GM18861 (cell line): ENCODE measurements at regions not wholly inside any gene's neighbourhood (a gene's known extent, or its start where the extent isn't known, plus 50 kb on each side); places are given as distances from the start of the nearest gene placed in this dataset.
"Not testable (repeated sequence)": the region's sequence is repeated elsewhere in the genome, so short reads cannot be mapped to it uniquely, and the experiment has no call there.

Experiments used
- ATAC-seq: cut with Tn5 transposase; IDR thresholded peaks from one replicate; pipeline ENCODE4 v1.9.1; 2021; ENCODE audit not compliant: unreplicated experiment

DNA sequence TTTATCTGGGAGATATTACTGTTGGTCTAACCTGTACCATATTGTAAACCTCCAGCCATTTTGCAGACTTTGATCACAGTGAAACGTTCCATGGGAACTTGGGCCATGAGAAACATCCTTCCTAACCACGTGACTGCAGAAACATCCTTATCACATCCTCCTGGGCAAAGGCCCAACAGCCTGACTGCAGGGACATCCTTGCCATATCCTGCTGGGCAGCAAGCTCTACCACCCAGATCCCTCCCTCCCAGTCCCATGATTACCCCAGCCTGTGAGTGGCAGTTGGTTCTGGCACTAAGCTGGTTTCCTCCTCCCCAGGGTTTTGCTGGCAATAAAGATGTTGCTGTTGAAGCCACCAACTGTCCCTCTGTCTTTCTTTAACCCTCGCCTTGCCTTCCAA is 201.2 kb downstream of the POTEC start:
- not testable (repeated sequence) for ATAC-seq

DNA sequence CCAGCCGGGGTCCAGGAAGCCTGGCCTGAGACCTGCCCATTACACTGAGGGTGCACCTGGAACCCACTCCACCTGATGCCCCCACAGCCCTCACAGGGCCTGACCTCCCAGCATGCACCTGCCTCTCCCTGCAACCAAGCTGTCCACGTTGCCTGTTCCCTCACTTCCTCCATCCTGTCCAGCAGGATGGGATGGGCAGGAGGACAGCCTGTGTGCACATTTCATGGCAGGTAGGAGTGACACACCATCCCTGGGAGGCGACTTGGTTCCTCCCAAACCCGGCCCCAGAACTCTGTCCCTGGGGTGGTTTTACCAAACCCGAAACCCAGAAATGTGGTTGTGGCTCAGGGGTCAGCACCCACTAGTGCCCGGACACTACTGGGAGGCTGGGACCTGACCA is 203.8 kb upstream of the ZNF519 start:
- not testable (repeated sequence) for ATAC-seq

DNA sequence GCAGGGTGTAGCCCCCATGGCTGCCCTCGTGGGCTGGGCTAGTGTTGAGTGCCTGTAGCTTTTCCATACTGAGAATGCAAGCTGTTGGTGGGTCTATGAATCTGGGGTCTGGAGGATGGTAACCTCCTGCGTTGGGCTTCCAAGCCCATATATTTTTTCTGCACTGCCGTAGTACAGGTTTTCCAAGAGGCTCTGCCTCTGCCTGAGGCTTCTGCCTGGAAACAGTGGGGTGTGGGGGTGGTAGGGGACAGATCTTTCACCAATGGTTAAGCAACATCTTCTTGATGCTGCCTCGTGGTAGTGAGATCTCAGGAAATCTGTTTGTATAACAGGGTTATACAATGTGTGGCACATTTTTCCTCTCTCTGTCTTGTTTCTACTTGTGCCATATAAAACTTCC is 189.0 kb upstream of the ZNF519 start:
- not testable (repeated sequence) for ATAC-seq

DNA sequence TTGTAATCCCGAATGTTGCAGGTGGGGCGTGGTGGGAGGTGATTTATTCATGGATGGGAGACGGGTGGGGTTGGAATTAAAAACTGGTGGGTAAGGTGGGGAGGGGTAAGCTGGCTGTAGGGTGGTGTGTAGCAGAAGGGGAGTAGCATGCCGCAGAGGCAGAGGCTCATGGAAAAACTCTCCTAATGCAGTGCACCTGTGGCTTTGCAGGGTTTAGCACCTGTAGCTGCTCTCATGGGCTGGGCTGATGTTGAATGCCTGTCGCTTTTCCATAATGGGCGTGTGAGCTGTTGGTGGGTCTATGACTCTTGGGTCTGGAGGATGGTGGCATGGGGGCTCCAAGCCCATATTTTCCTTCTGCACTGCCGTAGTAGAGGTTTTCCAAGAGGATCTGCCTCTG is 169.0 kb upstream of the ZNF519 start:
- ATAC-seq = not testable (repeated sequence)

DNA sequence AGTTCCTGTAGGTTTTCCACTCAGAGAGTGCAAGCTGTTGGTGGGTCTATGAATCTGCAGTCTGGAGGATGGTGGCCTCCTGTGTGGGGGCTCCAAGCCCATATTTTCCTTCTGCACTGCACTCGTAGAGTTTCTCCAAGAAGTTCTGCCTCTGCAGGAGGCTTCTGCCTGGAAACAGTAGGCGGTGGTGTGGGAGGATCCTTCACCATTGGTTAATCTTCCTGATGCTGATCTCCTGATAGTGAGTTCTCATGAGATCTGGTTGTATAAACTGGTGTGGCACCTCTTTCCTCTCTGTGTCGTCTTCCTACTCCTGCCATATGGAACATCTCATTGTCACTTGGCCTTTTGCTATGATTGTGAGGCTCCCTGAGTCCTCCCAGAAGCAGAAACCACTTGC is 162.8 kb upstream of the ZNF519 start:
- not testable (repeated sequence) for ATAC-seq

DNA sequence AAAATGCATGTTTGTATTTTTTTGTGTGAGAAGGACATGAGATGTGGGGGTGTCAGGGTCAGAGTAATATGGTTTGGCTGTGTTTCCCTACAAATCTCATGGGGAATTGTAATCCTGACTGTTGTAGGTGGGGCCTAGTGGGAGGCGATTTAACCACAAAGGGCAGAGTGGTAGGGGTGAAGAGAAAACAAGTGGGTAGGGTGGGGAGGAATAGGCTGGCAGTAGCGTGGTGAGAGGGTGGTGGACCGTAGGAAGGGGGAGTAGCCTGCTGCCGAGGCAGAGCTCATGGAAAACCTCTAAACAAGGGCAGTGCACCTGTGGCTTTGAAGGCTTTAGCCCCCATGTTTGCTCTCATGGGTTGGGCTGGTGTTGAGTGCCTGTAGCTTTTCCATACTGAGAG is 152.8 kb upstream of the ZNF519 start:
- no peak for ATAC-seq

DNA sequence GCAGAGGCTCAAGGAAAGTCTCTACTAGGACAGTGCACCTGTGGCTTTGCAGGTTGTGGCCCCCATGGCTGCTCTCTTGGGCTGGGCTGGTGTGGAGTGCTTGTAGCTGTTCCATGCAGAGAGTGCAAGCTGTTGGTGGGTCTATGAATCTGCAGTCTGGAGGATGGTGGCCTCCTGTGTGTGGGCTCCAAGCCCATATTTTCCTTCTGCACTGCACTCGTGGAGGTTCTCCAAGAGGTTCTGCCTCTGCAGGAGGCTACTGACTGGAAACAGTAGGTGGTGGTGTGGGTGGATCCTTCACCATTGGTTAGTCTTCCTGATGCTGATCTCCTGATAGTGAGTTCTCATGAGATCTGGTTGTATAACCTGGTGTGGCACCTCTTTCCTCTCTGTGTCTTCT is 143.2 kb upstream of the ZNF519 start:
- ATAC-seq = not testable (repeated sequence)

DNA sequence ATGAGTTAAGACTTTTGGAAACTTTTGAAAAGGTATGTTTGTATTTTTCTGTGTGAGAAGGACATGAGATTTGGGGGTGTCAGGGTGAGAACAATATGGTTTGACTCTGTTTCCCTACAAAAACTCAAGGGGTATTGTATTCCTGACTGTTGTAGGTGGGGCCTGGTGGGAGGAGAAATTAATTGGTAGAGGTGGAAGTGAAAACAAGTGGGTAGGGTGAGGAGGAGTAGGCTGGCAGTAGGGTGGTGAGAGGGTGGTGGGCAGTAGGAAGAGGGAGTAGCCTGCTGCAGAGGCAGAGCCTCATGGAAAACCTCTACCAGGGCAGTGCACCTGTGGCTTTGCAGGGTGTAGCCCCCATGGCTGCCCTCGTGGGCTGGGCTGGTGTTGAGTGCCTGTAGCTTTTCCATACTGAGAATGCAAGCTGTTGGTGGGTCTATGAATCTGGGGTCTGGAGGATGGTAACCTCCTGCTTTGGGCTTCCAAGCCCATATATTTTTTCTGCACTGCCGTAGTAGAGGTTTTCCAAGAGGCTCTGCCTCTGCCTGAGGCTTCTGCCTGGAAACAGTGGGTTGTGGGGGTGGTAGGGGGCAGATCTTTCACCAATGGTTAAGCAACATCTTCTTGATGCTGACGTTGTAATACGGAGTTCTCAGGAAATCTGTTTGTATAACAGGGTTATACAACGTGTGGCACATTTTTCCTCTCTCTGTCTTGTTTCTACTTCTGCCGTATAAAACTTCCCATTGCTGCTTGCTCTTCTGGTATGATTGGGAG is 133.6 kb upstream of the ZNF519 start:
- ATAC-seq = not testable (repeated sequence)

DNA sequence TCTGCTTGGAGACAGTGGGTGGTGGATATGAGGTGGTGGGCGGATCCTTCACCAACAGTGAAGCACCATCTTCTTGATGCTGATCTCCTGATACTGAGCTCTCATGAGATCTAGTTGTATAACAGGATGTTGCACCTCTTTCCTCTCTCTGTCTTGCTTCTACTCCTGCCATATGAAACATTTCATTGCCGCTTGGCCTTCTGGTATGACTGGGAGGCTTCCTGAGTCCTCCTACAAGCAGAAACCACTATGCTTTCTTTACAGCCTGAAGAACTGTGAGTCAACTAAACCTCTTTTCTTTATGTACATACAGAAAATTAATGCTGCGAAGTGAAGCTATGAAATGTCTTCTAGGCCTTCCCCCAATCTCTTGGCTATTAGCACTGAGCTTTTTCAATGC is 130.6 kb upstream of the ZNF519 start:
- ATAC-seq = not testable (repeated sequence)

DNA sequence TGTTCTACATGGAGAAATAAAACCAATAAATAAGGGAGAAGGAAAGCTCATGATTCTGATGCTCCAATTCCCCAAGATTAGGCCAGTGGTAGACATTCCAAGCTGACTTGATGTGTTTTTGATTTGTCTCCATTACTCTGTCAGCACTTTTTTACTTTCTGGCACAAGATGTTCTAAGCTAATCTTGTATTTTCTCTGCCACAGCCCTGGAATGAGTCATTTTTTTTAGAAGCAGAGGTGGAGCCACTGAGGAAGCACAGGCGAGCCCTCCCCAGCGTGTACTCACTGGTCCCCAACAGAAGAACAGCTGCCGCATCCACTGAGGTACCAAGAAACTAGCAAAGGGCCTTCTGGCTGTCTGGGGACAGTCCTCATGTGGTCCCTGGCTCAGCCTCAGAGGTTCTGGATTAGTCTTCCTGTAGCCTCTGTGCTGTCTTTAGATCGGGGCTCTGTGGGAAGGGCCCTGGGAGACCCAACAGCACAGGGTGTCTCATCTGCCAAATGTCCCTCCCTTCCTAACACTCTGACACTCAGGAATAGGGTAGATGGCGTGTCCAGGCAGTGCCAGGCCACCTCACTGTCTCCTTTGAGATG is 117.9 kb upstream of the ZNF519 start:
- ATAC-seq = not testable (repeated sequence)

DNA sequence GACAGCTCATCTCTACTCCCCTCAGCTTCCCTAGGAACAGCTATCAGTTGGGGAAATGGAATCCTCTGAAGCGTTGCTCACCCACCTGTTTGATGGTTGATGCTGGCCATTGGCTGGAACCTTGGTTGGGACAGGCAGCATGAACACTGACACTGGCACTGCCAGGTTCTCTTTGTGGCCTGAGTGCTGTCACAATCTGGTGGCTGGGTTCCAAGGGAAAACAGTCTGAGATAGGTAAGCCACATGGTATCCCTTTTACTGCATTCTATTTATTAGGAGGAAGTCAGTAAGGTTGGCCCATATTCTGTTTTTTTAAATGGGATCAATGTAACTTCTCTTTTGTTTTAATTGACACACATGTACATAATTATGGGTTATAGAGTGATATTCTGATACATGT is 107.0 kb upstream of the ZNF519 start:
- not testable (repeated sequence) for ATAC-seq

DNA sequence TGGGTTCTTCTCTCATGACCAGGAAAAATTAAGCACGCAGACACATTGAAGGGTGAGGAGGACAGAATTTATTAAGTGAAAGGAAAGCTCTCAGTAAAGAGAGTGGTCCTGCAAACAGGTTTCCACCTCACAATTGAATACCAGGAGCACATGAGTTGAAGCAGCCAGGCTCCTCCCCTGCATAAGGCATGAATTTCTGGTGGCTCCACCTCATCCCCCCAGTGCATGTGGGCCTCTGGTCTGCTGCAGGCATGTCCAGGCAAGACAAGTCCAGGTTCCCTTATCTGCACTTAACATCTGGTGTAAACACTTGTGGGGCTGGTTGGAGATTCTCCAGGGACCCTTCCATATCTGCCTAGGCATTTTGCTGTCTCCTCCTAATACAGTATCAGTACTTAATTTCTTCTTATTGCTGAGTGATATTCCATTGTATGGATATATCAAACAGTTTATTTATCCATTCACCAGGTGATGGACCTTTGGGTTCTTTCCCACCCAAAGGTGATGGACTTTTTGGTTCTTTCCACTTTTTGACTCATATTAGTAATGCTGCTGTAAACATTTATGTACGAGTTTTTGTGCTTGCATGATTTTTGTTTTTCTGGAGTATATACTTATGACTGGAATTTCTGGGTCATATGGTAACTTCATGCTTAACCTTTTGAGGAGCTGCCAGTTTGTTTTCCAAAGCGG is 104.3 kb upstream of the ZNF519 start:
- not testable (repeated sequence) for ATAC-seq

DNA sequence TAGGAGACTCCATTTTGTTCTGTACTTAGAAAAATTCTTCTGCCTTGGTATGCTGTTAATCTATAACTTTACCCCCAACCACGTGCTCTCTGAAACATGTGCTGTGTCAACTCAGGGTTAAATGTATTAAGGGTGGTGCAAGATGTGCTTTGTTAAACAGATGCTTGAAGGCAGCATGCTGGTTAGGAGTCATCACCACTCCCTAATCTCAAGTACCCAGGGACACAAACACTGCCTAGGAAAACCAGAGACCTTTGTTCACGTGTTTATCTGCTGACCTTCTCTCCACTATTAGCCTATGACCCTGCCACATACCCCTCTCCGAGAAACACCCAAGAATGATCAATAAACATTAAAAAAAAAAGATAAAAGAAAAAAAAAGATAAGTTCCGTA is 93.0 kb upstream of the ZNF519 start:
- ATAC-seq = not testable (repeated sequence)

DNA sequence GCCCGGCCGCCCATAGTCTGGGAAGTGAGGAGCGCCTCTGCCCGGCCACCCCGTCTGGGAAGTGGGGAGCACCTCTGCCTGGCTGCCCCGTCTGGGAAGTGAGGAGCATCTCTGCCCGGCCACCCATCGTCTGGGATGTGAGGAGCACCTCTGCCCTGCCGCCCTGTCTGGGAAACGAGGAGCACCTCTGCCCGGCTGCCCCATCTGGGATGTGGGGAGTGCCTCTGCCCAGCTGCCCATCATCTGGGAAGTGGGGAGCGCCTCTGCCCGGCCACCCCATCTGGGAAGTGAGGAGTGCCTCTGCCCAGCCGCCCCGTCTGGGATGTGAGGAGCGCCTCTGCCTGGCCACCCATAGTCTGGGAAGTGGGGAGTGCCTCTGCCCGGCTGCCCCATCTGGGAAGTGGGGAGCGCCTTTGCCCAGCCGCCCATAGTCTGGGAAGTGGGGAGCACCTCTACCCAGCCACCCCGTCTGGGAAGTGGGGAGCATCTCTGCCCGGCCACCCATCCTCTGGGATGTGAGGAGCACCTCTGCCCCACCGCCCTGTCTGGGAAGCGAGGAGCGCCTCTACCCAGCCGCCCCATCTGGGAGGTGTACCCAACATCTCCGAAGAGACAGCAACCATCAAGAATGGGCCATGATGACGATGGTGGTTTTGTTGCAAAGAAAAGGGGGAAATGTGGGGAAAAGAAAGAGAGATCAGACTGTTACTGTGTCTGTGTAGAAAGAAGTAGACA is 92.5 kb upstream of the ZNF519 start:
- ATAC-seq = not testable (repeated sequence)

DNA sequence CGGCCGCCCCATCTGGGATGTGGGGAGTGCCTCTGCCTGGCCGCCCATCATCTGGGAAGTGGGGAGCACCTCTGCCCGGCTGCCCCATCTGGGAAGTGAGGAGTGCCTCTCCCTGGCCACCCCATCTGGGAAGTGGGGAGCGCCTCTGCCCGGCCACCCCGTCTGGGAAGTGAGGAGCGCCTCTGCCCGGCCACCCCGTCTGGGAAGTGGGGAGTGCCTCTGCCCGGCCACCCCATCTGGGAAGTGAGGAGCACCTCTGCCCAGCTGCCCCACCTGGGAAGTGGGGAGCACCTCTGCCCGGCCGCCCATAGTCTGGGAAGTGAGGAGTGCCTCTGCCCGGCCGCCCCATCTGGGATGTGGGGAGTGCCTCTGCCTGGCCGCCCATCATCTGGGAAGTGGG is 91.7 kb upstream of the ZNF519 start:
- not testable (repeated sequence) for ATAC-seq

DNA sequence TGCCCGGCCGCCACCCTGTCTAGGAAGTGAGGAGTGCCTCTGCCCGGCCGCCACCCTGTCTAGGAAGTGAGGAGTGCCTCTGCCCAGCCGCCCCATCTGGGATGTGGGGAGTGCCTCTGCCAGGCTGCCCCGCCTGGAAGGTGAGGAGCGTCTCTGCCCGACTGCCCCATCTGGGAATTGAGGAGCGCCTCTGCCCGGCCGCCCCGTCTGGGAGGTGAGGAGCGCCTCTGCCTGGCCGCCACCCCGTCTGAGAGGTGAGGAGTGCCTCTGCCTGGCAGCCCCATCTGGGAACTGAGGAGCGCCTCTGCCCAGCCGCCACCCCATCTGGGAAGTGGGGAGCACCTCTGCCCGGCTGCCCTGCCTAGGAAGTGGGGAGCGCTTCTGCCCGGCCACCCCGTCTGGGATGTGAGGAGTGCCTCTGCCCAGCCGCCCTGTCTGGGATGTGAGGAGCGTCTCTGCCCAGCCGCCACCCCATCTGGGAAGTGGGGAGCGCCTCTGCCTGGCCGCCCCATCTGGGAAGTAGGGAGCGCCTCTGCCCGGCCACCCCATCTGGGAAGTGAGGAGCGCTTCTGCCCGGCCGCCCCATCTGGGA is 91.1 kb upstream of the ZNF519 start:
- not testable (repeated sequence) for ATAC-seq

DNA sequence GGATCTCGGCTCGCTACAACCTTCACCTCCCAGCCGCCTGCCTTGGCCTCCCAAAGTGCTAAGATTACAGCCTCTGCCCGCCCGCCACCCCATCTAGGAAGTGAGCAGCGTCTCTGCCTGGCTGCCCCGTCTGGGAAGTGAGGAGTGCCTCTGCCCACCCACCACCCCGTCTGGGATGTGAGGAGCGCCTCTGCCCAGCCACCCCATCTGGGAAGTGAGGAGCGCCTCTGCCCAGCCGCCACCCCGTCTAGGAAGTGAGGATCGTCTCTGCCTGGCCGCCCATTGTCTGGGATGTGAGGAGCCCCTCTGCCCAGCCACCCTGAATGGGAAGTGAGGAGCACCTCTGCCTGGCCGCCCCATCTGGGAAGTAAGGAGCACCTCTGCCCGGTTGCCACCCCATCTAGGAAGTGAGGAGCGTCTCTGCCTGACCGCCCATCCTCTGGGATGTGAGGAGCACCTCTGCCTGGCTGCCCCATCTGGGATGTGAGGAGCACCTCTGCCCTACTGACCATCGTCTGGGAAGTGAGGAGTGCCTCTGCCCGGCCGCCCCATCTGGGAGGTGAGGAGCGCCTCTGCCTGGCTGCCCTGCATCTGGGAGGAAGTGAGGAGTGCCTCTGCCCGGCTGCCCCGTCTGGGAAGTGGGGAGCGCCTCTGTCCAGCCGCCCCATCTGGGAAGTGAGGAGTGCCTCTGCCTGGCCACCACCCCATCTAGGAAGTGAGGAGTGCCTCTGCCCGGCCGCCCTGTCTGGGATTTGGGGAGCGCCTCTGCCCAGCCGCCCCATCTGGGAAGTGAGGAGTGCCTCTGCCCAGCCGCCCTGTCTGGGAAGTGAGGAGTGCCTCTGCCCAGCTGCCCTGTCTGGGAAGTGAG is 90.4 kb upstream of the ZNF519 start:
- not testable (repeated sequence) for ATAC-seq

DNA sequence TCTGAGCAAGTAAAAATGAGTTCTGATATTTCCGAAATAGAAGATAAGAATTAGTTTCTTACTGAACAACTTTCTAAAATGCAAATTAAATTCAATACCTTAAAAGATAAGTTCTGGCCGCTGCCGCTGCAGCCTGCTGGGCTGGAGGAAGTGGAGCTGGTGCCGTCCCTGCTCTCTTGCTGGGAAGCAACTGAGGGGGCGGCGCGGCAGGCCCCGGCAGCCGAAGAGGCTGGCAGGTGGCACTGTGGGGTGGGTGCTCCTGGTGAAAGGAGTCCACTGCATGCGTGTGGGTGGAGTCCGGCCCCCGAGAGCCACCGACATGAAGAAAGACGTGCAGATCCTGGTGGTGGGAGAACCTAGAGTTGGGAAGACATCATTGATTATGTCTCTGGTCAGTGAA is 89.5 kb upstream of the ZNF519 start:
- no peak for ATAC-seq

DNA sequence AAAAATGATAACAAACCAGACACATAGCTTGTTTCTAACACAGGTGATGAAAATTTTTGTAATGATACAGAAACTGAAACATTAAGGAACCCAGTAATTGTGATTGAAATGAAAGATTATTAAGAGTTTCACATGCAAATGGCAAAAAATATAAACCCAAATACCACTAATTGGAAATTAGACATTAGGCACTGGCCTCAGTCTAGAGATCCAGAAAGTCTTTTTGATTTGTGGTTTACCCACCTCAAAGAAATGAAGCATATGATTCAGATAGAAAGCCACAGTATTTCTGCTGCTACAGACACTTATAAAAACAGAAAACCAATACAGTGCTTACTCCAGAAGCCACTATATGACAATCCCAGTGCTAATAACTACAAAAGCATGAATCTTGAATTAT is 83.7 kb upstream of the ZNF519 start:
- not testable (repeated sequence) for ATAC-seq

DNA sequence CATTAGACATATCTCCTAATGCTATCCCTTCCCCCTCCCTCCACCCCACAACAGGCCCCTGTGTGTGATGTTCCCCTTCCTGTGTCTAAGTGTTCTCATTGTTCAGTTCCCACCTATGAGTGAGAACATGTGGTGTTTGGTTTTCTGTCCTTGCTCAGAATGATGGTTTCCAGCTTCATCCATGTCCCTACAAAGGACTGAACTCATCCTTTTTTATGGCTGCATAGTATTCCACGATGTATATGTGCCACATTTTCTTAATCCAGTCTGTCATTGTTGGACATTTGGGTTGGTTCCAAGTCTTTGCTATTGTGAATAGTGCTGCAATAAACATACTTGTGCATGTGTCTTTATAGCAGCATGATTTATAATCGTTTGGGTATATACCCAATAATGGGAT is 71.2 kb upstream of the ZNF519 start:
- not testable (repeated sequence) for ATAC-seq
